Spleen (tissue), 7 donors: ENCODE measurements at regions not wholly inside any gene's neighbourhood (a gene's known extent, or its start where the extent isn't known, plus 50 kb on each side); places are given as distances from the start of the nearest gene placed in this dataset.

Experiments used
- CTCF ChIP-seq, 11 experiments: fragments of 200-600 bp in 7 of 11; fragments of 450-650 bp in 4 of 11; sonication (generic) in 4 of 11; IDR thresholded peaks in 8 of 11; conservative IDR thresholded peaks in 3 of 11; 1 replicate in 7 of 11; 2 replicates in 4 of 11; pipeline versions ENCODE4 v1.4.0 to v1.8.0; 2016 to 2021; ENCODE audit warnings: antibody characterized with exemption in 11 of 11, inconsistent platforms in 4 of 11, mild to moderate bottlenecking in 1 of 11
- POLR2A ChIP-seq, 3 donors: fragments of 450-650 bp; IDR thresholded peaks; one replicate each; pipeline ENCODE4 v1.5.1; 2017; ENCODE audit warnings: antibody characterized with exemption in 3 of 3, mild to moderate bottlenecking in 1 of 3
- donor health status: DM: no; HTN: no; CAD: no; lungs with moderate emphysema.
- donor health status: DM: no; HTN: no; CAD: no.
- donor health status: DM: no; HTN: no; CAD: no.

DNA sequence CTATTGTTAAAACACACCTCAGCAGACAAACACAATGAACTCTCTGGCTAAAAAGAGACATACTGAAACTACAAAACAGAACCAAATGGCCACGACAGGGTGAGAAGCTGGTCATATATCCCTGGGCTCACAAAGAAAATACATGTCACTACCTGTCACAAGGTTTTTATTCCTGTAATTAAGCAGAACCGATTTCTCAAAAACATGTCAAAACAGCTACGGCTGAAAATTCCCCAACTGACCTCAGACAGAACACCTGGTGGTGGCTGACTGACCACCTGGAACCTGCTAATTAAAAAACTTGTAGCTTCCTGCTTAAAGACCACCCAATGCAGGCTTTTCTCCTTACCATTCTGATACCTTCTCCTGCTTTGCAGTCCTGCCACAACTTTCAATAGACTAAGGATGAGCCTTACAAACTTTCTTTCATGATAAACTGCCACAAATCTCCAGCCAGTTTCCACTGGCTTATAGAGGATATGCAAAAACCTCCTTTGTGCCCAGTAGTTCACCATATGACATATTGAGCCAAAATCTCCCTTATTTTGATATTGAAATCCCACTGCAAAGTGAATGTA, 571.9 kb downstream of the SPOCK3 start:
- TF ChIP-seq CTCF (IDR thresholded peaks at IDR 0.05 in 8 of 11, conservative IDR thresholded peaks at IDR 0.05 in 3 of 11) = no peak
- no peak for TF ChIP-seq POLR2A (IDR thresholded peaks at IDR 0.05)
